SK-N-SH treated with all-trans-retinoic acid at 6 μM for 48 hours (cell line): ENCODE measurements at regions not wholly inside any gene's neighbourhood (a gene's known extent, or its start where the extent isn't known, plus 50 kb on each side); places are given as distances from the start of the nearest gene placed in this dataset.

Source experiments
- ATAC-seq: fragments of 200-7000 bp; cut with Tn5 transposase; 3 replicates; pipeline ENCODE4 v1.9.1; 2020; ENCODE audit warnings: mild to moderate bottlenecking, moderate library complexity
- BACH2 ChIP-seq: fragments of 250-450 bp; sonication (Bioruptor Pico); IDR thresholded peaks from 2 replicates; pipeline ENCODE4 v1.9.0; 2021; ENCODE audit warnings: mild to moderate bottlenecking, borderline replicate concordance
- CREB5 ChIP-seq: fragments of 250-450 bp; sonication (Bioruptor Pico); IDR thresholded peaks from 2 replicates; pipeline ENCODE4 v1.5.1; 2020; ENCODE audit warnings: low read depth, mild to moderate bottlenecking, moderate library complexity
- CSDC2 ChIP-seq: fragments of 250-450 bp; sonication (Bioruptor Pico); IDR thresholded peaks from 2 replicates; pipeline ENCODE4 v1.5.0; 2020; ENCODE audit warnings: mild to moderate bottlenecking, moderate library complexity
- CSRNP3 ChIP-seq: fragments of 250-450 bp; sonication (Bioruptor Pico); IDR thresholded peaks from 2 replicates; pipeline ENCODE4 v1.5.1; 2021; ENCODE audit warnings: mild to moderate bottlenecking, moderate library complexity
- ESRRG ChIP-seq: fragments of 250-450 bp; sonication (Bioruptor Pico); IDR thresholded peaks from 2 replicates; pipeline ENCODE4 v1.6.1; 2021; ENCODE audit warnings: mild to moderate bottlenecking
- GLIS3 ChIP-seq: fragments of 250-450 bp; sonication (Bioruptor Pico); IDR thresholded peaks from 2 replicates; pipeline ENCODE4 v1.5.0; 2020; ENCODE audit warnings: mild to moderate bottlenecking, moderate library complexity
- ISL1 ChIP-seq: fragments of 250-450 bp; sonication (Bioruptor Pico); IDR thresholded peaks from 2 replicates; pipeline ENCODE4 v2.1.2; 2022; ENCODE audit warnings: mild to moderate bottlenecking, moderate library complexity
- OSR1 ChIP-seq: fragments of 250-450 bp; sonication (Bioruptor Pico); IDR thresholded peaks from 2 replicates; pipeline ENCODE4 v1.8.0; 2022; ENCODE audit warnings: moderate library complexity, mild to moderate bottlenecking, inconsistent platforms
- PATZ1 ChIP-seq: fragments of 250-450 bp; sonication (Bioruptor Pico); IDR thresholded peaks from 2 replicates; pipeline ENCODE4 v1.8.0; 2020; ENCODE audit warnings: mild to moderate bottlenecking, moderate library complexity, borderline replicate concordance
- POU6F1 ChIP-seq: fragments of 250-450 bp; sonication (Bioruptor Pico); IDR thresholded peaks from 2 replicates; pipeline ENCODE4 v1.8.0; 2021; ENCODE audit warnings: low read depth, mild to moderate bottlenecking, moderate library complexity, borderline replicate concordance
- PPARA ChIP-seq: fragments of 250-450 bp; sonication (Bioruptor Pico); IDR thresholded peaks from 2 replicates; pipeline ENCODE4 v1.5.0; 2020; ENCODE audit warnings: mild to moderate bottlenecking, borderline replicate concordance
- RARB ChIP-seq: fragments of 250-450 bp; sonication (Bioruptor Pico); IDR thresholded peaks from 2 replicates; pipeline ENCODE4 v1.8.0; 2021; ENCODE audit warnings: mild to moderate bottlenecking, moderate library complexity
- SNAI2 ChIP-seq: fragments of 250-450 bp; sonication (Bioruptor Pico); IDR thresholded peaks from 2 replicates; pipeline ENCODE4 v1.5.0; 2020; ENCODE audit warnings: mild to moderate bottlenecking, moderate library complexity
- TOX ChIP-seq: fragments of 250-450 bp; sonication (Bioruptor Pico); IDR thresholded peaks from 2 replicates; pipeline ENCODE4 v1.8.0; 2021; ENCODE audit warnings: mild to moderate bottlenecking, moderate library complexity, borderline replicate concordance
- TSHZ2 ChIP-seq: fragments of 250-450 bp; sonication (Bioruptor Pico); IDR thresholded peaks from 2 replicates; pipeline ENCODE4 v1.5.0; 2020; ENCODE audit warnings: mild to moderate bottlenecking, moderate library complexity
- ZC3H10 ChIP-seq: fragments of 250-450 bp; sonication (Bioruptor Pico); IDR thresholded peaks from 2 replicates; pipeline ENCODE4 v1.5.1; 2021; ENCODE audit warnings: mild to moderate bottlenecking, moderate library complexity
- ZFP3 ChIP-seq: fragments of 250-450 bp; sonication (Bioruptor Pico); IDR thresholded peaks from 2 replicates; pipeline ENCODE4 v1.5.0; 2020; ENCODE audit warnings: mild to moderate bottlenecking, moderate library complexity
- ZFP30 ChIP-seq: fragments of 450-650 bp; formaldehyde crosslinking; IDR thresholded peaks from 2 replicates; pipeline ENCODE4 v1.5.0; 2022; ENCODE audit warnings: mild to moderate bottlenecking, moderate library complexity
- ZNF565 ChIP-seq: fragments of 450-650 bp; formaldehyde crosslinking; conservative IDR thresholded peaks from 2 replicates; pipeline ENCODE4 v1.5.0; 2020; ENCODE audit warnings: low read depth, mild to moderate bottlenecking, moderate library complexity
- ZNF70 ChIP-seq: fragments of 450-650 bp; formaldehyde crosslinking; IDR thresholded peaks from 2 replicates; pipeline ENCODE4 v1.5.0; 2020; ENCODE audit warnings: mild to moderate bottlenecking, moderate library complexity
- ZNF8 ChIP-seq: fragments of 450-650 bp; formaldehyde crosslinking; IDR thresholded peaks from 2 replicates; pipeline ENCODE4 v1.5.0; 2020; ENCODE audit warnings: mild to moderate bottlenecking, moderate library complexity

- TF ChIP-seq ZNF565 (CRISPR knock-in tag), result no peak
- TF ChIP-seq ISL1 (CRISPR knock-in tag), result no peak
- TF ChIP-seq GLIS3 (CRISPR knock-in tag), result no peak
- no peak for TF ChIP-seq ZNF8 (CRISPR knock-in tag)
- TF ChIP-seq ZC3H10 (CRISPR knock-in tag), result no peak
- no peak for TF ChIP-seq TOX (CRISPR knock-in tag)
- TF ChIP-seq POU6F1, result no peak
- ATAC-seq, result no peak
Observed at GRCh38 chr14:34104489-34105397, 153.9 kb upstream of the EGLN3 start.

GRCh38 chr14:34103176-34103575 lies 152.3 kb upstream of the EGLN3 start:
- ATAC-seq, result no peak
- TF ChIP-seq ZC3H10 (CRISPR knock-in tag), result no peak

GRCh38 chr14:34099635-34100034 lies 148.8 kb upstream of the EGLN3 start:
- ATAC-seq, result no peak
- TF ChIP-seq PATZ1 (CRISPR knock-in tag) (no peak), ZFP3 (CRISPR knock-in tag) (no peak), CSRNP3 (CRISPR knock-in tag) (no peak), OSR1 (no peak), ISL1 (CRISPR knock-in tag) (no peak), ESRRG (CRISPR knock-in tag) (no peak), ZC3H10 (CRISPR knock-in tag) (no peak), PPARA (CRISPR knock-in tag) (no peak), RARB (CRISPR knock-in tag) (no peak), ZFP30 (no peak), CSDC2 (CRISPR knock-in tag) (no peak), BACH2 (CRISPR knock-in tag) (no peak), ZNF565 (CRISPR knock-in tag) (no peak), CREB5 (CRISPR knock-in tag) (no peak), TSHZ2 (CRISPR knock-in tag) (no peak), SNAI2 (CRISPR knock-in tag) (no peak), ZNF70 (CRISPR knock-in tag) (no peak)
